HG02678 (cell line): ENCODE measurements at regions not wholly inside any gene's neighbourhood (a gene's known extent, or its start where the extent isn't known, plus 50 kb on each side); places are given as distances from the start of the nearest gene placed in this dataset.

Experiments
- ATAC-seq: cut with Tn5 transposase; IDR thresholded peaks from one replicate; pipeline ENCODE4 v1.9.1; 2021; ENCODE audit warnings: mild to moderate bottlenecking, moderate library complexity; ENCODE audit not compliant: unreplicated experiment

DNA sequence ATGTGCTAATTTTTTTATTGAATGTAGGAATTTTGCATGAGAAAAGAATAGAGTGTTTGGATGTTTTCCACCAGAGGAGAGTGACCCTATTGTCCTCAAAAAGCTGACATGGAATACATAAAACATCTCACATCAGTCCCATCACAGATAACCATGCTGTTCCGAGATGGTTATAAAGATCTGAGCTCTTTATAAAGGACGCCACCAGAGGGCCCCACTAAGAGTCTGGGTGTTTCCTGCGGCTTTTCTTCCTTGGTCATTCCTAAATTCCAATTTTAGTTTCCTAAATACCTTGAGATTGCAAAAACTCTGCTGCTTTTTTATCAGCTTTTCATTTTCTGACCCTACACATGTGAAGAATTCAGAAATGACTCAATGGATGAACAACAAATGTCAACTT lies 504.5 kb upstream of the FRG1 start:
- no peak for ATAC-seq

DNA sequence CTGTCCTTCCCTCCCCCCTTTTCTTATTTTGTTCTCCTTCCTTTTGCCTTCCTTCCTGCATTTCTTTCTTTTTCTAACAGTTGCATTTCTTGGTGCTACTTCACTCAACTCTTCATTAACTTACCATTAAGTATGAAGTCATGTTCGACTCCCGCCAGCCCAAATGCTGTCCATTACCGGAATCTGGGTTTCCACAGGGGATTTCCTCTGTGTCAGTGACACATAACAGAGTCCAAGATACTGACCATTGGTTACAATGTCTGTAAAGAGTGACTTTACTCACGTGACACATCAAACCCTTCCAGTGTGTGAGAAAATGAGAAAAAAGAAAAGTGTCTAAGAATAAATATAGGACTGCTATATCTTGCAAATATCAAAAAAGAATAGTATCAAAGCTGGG lies 500.0 kb upstream of the FRG1 start:
- ATAC-seq, result no peak

DNA sequence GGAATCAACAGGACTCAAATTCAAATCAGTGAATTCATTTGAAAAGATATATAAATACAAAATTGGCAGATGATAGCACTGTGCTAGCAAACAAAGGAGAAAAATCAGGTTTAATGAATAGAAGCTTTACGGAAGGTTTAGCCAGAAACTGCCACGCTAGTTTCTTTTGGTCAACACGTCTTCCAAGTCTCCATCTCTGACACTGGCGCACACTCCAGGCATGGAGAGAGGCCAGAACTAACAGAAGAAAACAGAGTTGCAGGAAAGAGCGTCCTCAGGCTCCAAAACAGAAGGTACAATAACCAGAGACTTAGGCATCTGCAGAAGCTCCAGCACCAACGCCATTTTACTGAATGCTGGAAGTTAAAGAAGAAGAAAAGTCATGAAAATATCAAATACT lies 497.3 kb upstream of the FRG1 start:
- ATAC-seq, result no peak

DNA sequence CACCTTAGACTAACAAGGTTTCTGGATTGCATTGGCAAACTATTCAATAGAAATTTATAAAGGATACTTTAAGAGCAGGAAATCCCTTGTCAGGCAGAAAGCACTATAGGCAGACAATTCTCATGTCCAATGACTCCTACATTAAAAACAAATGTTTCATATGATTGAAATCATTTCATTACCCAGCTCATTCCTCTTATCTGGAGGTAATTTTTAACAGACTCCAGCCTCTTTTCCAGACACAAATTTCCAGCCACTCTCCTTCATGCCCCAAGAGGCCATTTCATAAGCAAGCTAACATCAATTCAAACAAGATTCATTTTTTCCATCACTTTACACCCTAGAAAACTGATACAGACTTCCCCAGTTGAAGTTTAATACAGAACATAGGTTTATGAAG lies 495.1 kb upstream of the FRG1 start:
- ATAC-seq, result no peak

DNA sequence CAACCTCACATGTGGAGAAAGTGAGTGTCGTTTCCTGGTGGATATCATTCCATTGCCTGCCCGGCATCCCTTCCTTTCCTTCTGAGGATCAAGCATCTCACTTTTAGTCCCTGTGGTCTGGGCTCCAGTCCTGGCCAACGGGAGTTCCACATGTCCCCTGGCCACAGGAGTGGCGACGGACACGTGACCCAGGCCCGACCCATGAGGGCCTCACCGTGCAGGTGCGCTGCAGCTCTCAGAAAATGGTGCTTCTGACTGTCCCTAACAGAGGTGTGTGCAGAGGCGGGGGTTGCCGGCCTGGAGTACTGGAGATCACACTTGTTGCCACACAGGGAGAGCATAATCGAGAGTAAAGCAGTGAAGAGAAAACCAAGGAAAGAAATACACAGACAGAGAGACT lies 476.9 kb upstream of the FRG1 start:
- no peak for ATAC-seq

DNA sequence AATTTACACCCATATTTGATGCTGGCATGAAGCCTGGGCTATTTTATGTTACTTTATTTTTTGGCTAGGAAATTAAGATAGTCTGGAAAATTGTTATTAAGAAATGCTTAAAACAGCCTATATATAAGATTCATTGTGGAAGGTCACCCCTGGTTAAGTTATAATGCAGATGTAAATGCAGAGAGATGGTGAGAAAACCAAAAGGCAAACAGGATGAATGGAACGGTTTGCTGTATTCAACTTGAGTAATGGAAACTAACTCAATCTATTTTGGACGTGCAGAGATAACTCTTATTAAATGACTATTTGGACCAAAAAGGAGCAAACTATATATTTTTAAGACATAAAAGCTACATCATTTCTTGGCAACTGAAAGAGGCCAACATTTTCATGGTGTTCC lies 446.3 kb upstream of the FRG1 start:
- ATAC-seq, result no peak

DNA sequence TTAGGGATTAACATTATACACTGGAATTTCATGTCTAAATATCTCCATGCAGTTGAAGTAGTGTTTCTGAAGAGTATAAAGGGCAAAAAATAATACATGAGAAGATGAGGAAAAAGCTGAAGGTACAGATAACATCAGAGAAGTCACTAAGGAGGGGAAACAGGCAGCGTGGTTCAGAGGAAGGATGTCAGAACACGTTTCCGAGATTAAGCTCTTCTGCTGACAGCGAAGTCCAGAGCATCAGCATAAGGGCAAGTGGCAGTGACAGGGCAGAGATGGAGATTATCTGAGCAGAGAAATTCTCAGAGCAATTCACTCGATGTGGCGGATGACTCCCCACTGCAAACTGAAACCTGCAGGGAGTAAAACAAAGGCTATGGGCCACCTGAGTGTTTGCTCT lies 443.2 kb upstream of the FRG1 start:
- ATAC-seq, result no peak

DNA sequence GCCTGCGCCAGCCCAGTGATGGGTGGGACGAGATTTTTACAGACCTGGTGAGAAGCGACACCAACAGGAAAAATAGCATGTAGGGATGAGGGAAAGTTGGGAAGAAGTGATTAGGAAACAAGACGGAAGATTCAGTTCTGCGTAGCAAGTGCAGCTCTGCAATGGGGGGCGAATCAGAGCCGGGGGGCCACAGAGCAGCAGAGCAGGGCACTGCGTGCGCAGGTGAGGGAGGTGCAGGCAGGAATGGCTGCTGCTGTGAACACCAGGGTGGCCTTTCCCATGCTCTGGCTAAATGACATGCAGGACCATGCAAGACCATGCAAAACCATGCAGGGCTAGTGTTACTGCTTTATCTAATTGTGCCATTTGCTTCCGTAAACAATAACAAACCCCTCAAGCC lies 442.7 kb upstream of the FRG1 start:
- ATAC-seq, result no peak

DNA sequence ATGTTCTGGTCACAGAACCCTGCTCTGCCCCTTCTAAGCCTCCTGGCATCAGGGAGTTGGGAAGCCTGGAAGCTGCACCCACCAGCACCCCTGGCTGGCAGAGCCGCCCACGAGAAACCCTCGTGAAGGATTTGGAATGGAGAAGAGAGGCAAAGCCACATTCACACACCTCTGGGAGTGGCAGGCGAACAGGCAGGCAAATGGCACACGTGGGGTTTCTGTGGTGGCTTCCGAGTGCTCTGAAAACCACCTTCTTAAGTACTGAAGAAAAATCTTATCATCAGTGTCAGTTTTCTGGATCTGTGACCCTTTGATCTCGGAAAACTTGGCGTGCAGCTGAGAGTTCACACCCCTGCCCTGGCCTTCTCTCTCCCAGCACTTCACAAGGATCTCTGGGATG lies 442.2 kb upstream of the FRG1 start:
- ATAC-seq, result no peak

DNA sequence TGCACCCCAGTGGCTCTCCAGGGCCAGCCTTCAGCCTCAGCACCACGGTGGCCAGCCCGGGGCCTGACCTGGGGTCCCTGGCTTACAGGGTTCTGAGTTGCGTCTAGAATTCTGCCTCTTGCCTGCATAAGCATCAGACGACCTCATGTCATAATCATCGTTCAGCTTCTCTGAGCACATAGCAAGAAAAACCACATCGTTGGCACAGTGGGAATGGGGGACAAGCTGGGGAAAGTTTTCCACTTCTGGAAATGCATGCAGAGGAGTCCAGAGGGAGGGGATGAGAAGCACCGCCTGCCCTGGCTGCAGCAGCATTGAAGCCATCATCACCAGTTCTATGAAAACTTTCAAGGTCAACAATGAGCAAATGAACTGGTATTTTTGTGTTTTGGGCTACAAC lies 441.0 kb upstream of the FRG1 start:
- no peak for ATAC-seq

DNA sequence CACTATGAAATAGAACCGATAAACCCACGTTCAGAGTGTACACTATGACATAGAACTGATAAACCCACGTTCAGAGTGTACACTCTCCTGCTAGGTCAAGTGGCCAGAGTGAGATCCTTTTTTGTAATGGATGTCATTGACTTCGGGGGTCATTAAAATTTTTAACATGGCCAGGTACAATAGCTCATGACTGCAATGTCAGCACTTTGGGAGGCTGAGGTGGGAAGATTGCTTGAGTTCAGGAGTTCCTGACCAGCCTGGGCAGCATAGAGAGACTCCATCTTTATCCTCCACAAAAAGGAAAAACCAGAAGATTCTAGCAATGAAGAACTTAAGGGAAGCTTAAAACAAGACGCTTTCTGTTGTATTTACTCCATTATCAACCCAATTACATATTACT lies 439.7 kb upstream of the FRG1 start:
- ATAC-seq, result no peak

DNA sequence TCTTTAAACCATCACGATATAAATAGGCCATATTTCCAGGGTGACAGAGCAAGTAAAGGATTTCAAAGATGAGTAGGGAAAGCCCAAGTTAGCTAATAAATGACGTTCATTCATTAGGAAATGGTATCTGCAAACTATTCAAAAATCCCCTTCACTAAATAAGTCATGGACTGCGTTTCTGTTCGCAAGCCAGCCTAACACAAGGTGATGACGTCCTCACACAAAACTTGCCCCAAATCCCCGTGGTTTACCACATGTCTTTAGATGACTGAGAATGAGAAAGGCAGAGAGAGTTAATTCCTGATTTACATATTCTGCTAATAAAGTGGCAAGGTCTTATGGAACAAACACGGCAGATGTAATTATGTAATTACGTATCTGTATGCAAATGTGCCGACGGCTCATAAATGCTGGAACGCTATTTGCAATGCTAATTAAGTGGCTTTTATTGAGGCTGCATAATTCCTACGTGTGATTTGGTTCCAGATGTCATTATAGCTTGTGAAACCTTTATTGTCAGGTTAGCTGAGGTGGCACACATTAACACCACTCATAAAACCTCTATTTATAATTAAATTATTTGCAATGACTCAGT lies 437.7 kb upstream of the FRG1 start:
- peak; percentile 62 for ATAC-seq

DNA sequence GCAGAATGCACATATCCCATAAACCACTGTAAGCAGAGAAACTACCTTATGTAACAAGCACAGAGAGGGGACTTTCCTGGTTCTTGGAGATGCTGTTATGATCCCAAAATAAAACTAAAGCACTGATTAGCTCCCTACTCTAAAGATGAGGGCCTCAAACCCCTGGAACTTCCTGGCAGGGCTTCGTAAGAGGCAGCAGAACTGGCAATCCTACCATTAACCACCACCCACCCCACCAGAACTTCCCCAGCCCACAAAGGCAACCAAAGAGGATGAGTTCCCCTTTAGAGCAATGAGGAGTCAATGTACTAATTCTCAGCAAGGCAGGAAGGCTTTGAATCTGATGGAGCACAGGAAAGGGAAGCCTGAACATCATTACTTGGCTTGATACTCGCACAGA lies 436.5 kb upstream of the FRG1 start:
- ATAC-seq, result no peak

DNA sequence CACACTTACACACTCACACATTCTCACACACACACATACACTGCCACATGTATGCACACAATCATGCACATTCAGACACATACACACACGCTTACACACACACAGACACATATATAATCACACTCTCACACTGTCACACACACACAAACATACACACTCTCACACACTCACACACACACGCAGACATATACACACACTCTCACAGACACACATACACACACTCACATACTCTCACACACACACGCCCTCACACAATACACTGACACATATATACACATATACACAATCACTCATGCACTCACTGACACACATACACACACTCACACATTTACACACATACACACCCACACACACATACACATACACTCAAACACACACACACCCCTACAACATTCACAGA lies 435.3 kb upstream of the FRG1 start:
- ATAC-seq, result no peak

DNA sequence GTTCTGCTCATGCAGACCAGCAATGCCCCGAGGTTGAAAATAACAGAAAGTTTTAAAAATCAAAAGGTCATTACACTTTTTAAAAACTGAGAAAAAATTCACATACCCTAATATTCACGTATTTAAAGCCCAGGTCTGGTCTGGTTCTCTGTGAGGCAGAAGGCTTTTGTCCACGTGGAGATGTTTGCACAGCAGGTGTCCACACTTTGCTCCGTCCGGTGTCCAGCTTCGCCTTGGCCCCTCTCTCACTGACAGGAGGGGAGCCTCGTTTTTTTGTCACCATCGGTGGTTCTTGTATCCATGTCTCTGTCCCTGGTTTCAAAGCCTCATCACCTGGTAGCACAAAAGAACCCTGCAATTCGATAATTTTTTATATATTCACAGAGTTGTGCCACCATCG lies 434.6 kb upstream of the FRG1 start:
- no peak for ATAC-seq

DNA sequence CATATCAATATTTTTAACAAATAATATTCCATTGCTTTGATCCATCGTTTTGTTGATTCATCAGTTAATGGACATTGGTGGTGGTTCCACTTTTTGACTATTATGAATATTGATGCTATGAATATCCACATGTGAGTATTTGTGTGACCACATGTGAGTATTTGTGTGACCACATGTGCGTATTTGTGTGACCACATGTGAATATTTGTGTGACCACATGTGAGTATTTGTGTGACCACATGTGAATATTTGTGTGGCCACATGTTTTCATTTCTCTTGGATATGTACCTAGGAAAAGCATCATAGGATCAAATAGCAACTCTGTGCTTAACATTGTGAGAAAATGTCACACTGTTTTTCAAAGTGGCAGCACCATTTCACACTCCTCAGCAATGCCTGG lies 433.6 kb upstream of the FRG1 start:
- no peak for ATAC-seq

DNA sequence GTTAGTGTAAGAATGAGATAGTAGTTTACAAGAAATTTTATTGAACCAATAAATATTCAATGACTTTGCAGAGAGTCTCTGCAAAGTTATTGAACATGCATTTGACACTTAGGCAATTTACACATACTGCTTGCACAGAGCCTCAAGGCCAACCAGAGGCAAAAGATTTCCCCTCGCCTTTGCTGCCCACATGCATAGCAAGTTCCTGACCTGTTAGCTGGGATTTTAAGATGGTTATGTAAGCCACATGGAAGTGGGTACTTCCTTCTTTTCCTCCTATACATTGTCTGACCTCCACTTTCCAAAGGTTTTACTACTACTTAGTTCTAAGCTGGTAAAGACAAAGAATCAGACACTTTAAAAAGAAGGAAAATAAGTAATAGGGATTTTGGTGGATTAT lies 430.1 kb upstream of the FRG1 start:
- ATAC-seq, result no peak

DNA sequence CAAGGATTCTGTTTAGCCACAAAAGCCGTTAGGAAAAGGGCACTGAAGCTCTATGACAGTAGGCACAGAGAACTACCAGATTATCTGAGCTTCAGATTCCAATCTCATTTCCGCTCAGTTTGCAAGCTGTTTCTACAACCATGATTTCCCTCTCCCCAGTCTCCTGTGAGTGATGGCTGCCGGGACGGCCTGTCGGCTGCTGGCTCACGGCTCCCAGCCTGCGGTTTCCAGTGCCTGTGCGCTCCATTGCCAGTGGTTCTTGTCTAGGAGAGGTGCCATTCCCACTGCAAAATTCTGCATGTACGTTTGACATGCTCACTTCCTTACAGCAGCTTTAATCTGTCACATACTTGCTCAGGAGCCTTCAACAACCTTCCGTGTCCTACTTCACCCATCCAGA lies 429.1 kb upstream of the FRG1 start:
- ATAC-seq, result no peak

DNA sequence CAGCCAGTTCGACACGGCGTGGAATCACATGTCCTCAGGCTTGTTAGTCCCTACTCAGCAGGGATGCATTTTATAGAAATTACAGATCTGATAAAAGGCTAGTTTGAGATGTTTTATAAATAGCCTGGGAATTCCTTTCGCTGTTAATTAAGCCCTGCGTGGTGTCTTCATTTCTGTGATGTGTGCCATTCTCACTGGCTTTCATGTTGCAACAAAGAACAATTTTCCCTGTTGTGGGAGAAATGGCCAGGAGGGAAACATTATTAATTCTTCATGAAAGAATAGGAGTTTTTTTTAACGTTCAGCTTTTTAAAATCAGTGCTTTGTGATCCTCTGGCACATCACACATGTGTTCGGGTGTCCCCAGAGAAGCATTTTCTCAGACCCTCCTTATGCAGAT lies 427.3 kb upstream of the FRG1 start:
- no peak for ATAC-seq

DNA sequence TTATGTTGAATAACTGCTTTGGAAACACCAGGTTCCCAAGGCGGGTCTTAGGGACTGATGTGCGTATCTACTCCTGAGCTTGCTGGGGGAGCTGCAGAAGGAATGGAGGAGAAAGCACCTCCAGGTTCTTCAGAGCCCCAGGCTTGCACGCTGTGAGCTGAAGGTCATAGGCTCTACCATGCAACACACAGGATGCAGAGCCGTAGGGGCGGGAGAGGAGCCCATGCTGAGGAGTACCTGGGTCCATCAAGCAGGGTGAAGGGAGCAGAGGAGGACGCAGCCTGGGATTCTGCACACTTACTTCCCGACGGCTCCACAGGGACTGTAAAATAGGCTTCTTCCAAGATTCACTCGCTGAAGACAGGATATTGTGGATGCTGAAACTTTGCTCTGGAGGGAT lies 426.5 kb upstream of the FRG1 start:
- no peak for ATAC-seq

DNA sequence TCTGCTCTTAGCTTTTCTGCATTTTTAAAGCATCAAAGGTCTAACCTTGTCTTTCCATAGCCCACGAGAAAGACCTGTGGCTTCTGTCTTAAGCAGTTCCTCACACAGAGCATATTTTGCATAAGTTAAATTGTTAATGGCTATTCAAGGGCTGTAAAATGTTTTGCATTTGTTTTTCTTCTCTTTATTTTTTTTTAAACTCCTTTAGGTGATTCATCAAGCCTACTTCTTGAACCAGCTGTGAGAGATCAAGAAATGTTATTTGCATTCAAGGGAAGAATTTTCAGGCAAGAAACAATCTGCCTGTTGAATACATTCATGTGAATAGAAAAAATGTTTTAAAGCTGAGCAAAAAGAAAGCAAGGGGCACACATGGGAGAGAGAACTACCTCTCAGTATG lies 423.8 kb upstream of the FRG1 start:
- no peak for ATAC-seq

DNA sequence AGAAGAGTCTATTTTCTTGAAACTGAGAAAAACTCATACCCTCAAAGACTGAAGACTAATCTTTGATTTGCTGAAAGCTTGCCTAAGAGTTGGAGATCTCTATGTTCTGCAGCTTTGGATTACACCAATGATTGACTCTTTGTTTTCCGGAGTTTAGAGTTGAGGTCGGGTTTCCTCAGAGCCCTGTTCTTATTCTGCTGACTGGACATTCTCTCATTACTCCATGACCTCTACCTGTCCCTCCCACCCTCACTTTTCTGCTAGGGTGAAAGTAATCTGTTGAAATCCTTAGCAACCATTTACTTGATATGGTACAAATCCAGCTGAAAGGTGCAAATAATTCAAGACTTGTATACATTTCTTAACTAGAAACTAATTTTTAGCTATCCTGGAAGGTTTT lies 421.5 kb upstream of the FRG1 start:
- no peak for ATAC-seq

DNA sequence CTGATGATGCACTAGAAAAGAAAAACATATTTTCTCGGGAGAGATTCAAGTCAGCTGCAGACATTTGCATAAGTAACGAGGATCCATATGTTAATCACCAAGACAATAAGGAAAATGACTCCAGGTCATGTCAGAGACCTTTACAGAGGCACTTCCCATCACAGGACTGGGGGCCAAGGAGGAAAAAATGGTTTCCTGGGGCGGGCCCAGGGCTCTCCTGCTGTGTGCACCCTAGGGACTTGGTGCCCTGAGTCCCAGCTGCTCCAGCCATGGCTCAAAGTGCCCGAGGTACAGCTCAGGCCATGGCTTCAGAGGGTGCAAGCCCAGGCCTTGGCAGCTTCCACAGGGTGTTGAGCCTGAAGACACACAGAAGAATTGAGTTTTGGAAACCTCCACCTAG lies 415.4 kb upstream of the FRG1 start:
- no peak for ATAC-seq

DNA sequence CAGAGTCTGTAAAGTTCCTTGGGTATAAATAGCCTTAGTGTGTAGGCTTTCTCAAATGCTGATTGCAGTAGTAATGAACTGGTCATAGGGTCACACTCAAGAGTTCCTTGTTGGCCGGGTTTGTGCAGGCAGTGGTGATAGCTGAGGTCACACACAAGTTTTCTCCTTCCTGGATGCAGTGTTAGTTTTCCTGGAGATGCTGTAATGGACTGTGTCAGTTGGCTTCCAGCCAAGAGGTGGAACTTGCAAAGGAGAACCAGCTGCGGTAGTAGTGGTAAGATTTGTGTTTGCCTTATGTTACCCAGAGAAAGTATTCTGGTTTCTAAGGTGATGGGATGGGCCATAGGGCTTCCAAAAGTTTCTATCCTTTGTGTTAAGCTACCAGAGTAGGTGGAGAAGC lies 409.8 kb upstream of the FRG1 start:
- no peak for ATAC-seq
